SK-N-SH treated with all-trans-retinoic acid at 6 μM for 48 hours (cell line): ENCODE measurements at regions not wholly inside any gene's neighbourhood (a gene's known extent, or its start where the extent isn't known, plus 50 kb on each side); places are given as distances from the start of the nearest gene placed in this dataset.

ENCODE experiments used
- ATAC-seq: fragments of 200-7000 bp; cut with Tn5 transposase; 3 replicates; pipeline ENCODE4 v1.9.1; 2020; ENCODE audit warnings: mild to moderate bottlenecking, moderate library complexity
- ARNTL ChIP-seq: fragments of 450-650 bp; formaldehyde crosslinking; IDR thresholded peaks from 2 replicates; pipeline ENCODE4 v1.5.0; 2020; ENCODE audit warnings: low read depth, mild to moderate bottlenecking, moderate library complexity, borderline replicate concordance
- BACH2 ChIP-seq: fragments of 250-450 bp; sonication (Bioruptor Pico); IDR thresholded peaks from 2 replicates; pipeline ENCODE4 v1.9.0; 2021; ENCODE audit warnings: mild to moderate bottlenecking, borderline replicate concordance
- CSDC2 ChIP-seq: fragments of 250-450 bp; sonication (Bioruptor Pico); IDR thresholded peaks from 2 replicates; pipeline ENCODE4 v1.5.0; 2020; ENCODE audit warnings: mild to moderate bottlenecking, moderate library complexity
- ESRRG ChIP-seq: fragments of 250-450 bp; sonication (Bioruptor Pico); IDR thresholded peaks from 2 replicates; pipeline ENCODE4 v1.6.1; 2021; ENCODE audit warnings: mild to moderate bottlenecking
- GLIS3 ChIP-seq: fragments of 250-450 bp; sonication (Bioruptor Pico); IDR thresholded peaks from 2 replicates; pipeline ENCODE4 v1.5.0; 2020; ENCODE audit warnings: mild to moderate bottlenecking, moderate library complexity
- ISL1 ChIP-seq: fragments of 250-450 bp; sonication (Bioruptor Pico); IDR thresholded peaks from 2 replicates; pipeline ENCODE4 v2.1.2; 2022; ENCODE audit warnings: mild to moderate bottlenecking, moderate library complexity
- OSR1 ChIP-seq: fragments of 250-450 bp; sonication (Bioruptor Pico); IDR thresholded peaks from 2 replicates; pipeline ENCODE4 v1.8.0; 2022; ENCODE audit warnings: moderate library complexity, mild to moderate bottlenecking, inconsistent platforms
- PPARA ChIP-seq: fragments of 250-450 bp; sonication (Bioruptor Pico); IDR thresholded peaks from 2 replicates; pipeline ENCODE4 v1.5.0; 2020; ENCODE audit warnings: mild to moderate bottlenecking, borderline replicate concordance
- RARB ChIP-seq: fragments of 250-450 bp; sonication (Bioruptor Pico); IDR thresholded peaks from 2 replicates; pipeline ENCODE4 v1.8.0; 2021; ENCODE audit warnings: mild to moderate bottlenecking, moderate library complexity
- SNAI2 ChIP-seq: fragments of 250-450 bp; sonication (Bioruptor Pico); IDR thresholded peaks from 2 replicates; pipeline ENCODE4 v1.5.0; 2020; ENCODE audit warnings: mild to moderate bottlenecking, moderate library complexity
- TCF4 ChIP-seq: fragments of 250-450 bp; sonication (Bioruptor Pico); IDR thresholded peaks from 2 replicates; pipeline ENCODE4 v1.8.0; 2021; ENCODE audit warnings: mild to moderate bottlenecking, moderate library complexity, borderline replicate concordance
- TOX ChIP-seq: fragments of 250-450 bp; sonication (Bioruptor Pico); IDR thresholded peaks from 2 replicates; pipeline ENCODE4 v1.8.0; 2021; ENCODE audit warnings: mild to moderate bottlenecking, moderate library complexity, borderline replicate concordance
- ZC3H10 ChIP-seq: fragments of 250-450 bp; sonication (Bioruptor Pico); IDR thresholded peaks from 2 replicates; pipeline ENCODE4 v1.5.1; 2021; ENCODE audit warnings: mild to moderate bottlenecking, moderate library complexity
- ZFP3 ChIP-seq: fragments of 250-450 bp; sonication (Bioruptor Pico); IDR thresholded peaks from 2 replicates; pipeline ENCODE4 v1.5.0; 2020; ENCODE audit warnings: mild to moderate bottlenecking, moderate library complexity
- ZFP30 ChIP-seq: fragments of 450-650 bp; formaldehyde crosslinking; IDR thresholded peaks from 2 replicates; pipeline ENCODE4 v1.5.0; 2022; ENCODE audit warnings: mild to moderate bottlenecking, moderate library complexity
- ZNF565 ChIP-seq: fragments of 450-650 bp; formaldehyde crosslinking; conservative IDR thresholded peaks from 2 replicates; pipeline ENCODE4 v1.5.0; 2020; ENCODE audit warnings: low read depth, mild to moderate bottlenecking, moderate library complexity
- TF ChIP-seq, protein P1 (sequence below): fragments of 250-450 bp; sonication (Bioruptor Pico); IDR thresholded peaks from 2 replicates; pipeline ENCODE4 v1.8.0; 2020; ENCODE audit warnings: mild to moderate bottlenecking, moderate library complexity, borderline replicate concordance
- TF ChIP-seq, protein P2 (sequence below): fragments of 250-450 bp; sonication (Bioruptor Pico); IDR thresholded peaks from 2 replicates; pipeline ENCODE4 v1.5.1; 2021; ENCODE audit warnings: mild to moderate bottlenecking, moderate library complexity
- TF ChIP-seq, protein P3 (sequence below): fragments of 250-450 bp; sonication (Bioruptor Pico); IDR thresholded peaks from 2 replicates; pipeline ENCODE4 v1.5.1; 2020; ENCODE audit warnings: low read depth, mild to moderate bottlenecking, moderate library complexity
- TF ChIP-seq, protein P4 (sequence below): fragments of 250-450 bp; sonication (Bioruptor Pico); IDR thresholded peaks from 2 replicates; pipeline ENCODE4 v1.5.0; 2020; ENCODE audit warnings: mild to moderate bottlenecking, moderate library complexity
- TF ChIP-seq, protein P5 (sequence below): fragments of 250-450 bp; sonication (Bioruptor Pico); IDR thresholded peaks from 2 replicates; pipeline ENCODE4 v1.8.0; 2021; ENCODE audit warnings: low read depth, mild to moderate bottlenecking, moderate library complexity, borderline replicate concordance

DNA sequence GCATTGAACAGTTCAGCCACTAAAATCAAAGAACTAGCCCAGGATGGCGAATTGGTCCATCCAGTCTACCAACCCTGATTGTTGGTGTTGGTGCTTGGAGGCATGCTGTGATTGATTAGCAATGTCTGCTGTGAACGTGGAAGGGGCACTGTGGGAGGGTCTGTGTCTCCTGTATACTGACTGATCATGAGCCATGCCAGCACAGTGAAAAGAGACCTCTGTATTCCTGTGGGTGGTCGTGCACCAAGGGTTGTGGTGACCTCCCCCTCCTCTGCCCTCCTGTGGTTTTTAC is 63.0 kb upstream of the DLK1 start:
- no peak for TF ChIP-seq ZFP3 (CRISPR knock-in tag)
- no peak for TF ChIP-seq BACH2
- no peak for TF ChIP-seq ARNTL (CRISPR knock-in tag)
- TF ChIP-seq TOX (CRISPR knock-in tag): no peak
- no peak for TF ChIP-seq ZNF565
- no peak for TF ChIP-seq SNAI2 (CRISPR knock-in tag)
- TF ChIP-seq, protein P1, sequence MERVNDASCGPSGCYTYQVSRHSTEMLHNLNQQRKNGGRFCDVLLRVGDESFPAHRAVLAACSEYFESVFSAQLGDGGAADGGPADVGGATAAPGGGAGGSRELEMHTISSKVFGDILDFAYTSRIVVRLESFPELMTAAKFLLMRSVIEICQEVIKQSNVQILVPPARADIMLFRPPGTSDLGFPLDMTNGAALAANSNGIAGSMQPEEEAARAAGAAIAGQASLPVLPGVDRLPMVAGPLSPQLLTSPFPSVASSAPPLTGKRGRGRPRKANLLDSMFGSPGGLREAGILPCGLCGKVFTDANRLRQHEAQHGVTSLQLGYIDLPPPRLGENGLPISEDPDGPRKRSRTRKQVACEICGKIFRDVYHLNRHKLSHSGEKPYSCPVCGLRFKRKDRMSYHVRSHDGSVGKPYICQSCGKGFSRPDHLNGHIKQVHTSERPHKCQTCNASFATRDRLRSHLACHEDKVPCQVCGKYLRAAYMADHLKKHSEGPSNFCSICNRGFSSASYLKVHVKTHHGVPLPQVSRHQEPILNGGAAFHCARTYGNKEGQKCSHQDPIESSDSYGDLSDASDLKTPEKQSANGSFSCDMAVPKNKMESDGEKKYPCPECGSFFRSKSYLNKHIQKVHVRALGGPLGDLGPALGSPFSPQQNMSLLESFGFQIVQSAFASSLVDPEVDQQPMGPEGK (CRISPR knock-in tag): no peak
- TF ChIP-seq, protein P2, sequence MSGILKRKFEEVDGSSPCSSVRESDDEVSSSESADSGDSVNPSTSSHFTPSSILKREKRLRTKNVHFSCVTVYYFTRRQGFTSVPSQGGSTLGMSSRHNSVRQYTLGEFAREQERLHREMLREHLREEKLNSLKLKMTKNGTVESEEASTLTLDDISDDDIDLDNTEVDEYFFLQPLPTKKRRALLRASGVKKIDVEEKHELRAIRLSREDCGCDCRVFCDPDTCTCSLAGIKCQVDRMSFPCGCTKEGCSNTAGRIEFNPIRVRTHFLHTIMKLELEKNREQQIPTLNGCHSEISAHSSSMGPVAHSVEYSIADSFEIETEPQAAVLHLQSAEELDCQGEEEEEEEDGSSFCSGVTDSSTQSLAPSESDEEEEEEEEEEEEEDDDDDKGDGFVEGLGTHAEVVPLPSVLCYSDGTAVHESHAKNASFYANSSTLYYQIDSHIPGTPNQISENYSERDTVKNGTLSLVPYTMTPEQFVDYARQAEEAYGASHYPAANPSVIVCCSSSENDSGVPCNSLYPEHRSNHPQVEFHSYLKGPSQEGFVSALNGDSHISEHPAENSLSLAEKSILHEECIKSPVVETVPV: no peak
- no peak for TF ChIP-seq ZC3H10 (CRISPR knock-in tag)
- TF ChIP-seq TCF4 (CRISPR knock-in tag): no peak
- TF ChIP-seq, protein P3, sequence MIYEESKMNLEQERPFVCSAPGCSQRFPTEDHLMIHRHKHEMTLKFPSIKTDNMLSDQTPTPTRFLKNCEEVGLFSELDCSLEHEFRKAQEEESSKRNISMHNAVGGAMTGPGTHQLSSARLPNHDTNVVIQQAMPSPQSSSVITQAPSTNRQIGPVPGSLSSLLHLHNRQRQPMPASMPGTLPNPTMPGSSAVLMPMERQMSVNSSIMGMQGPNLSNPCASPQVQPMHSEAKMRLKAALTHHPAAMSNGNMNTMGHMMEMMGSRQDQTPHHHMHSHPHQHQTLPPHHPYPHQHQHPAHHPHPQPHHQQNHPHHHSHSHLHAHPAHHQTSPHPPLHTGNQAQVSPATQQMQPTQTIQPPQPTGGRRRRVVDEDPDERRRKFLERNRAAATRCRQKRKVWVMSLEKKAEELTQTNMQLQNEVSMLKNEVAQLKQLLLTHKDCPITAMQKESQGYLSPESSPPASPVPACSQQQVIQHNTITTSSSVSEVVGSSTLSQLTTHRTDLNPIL (CRISPR knock-in tag): no peak
- no peak for TF ChIP-seq PPARA (CRISPR knock-in tag)
- TF ChIP-seq ISL1 (CRISPR knock-in tag): no peak
- no peak for TF ChIP-seq GLIS3 (CRISPR knock-in tag)
- TF ChIP-seq, protein P4, sequence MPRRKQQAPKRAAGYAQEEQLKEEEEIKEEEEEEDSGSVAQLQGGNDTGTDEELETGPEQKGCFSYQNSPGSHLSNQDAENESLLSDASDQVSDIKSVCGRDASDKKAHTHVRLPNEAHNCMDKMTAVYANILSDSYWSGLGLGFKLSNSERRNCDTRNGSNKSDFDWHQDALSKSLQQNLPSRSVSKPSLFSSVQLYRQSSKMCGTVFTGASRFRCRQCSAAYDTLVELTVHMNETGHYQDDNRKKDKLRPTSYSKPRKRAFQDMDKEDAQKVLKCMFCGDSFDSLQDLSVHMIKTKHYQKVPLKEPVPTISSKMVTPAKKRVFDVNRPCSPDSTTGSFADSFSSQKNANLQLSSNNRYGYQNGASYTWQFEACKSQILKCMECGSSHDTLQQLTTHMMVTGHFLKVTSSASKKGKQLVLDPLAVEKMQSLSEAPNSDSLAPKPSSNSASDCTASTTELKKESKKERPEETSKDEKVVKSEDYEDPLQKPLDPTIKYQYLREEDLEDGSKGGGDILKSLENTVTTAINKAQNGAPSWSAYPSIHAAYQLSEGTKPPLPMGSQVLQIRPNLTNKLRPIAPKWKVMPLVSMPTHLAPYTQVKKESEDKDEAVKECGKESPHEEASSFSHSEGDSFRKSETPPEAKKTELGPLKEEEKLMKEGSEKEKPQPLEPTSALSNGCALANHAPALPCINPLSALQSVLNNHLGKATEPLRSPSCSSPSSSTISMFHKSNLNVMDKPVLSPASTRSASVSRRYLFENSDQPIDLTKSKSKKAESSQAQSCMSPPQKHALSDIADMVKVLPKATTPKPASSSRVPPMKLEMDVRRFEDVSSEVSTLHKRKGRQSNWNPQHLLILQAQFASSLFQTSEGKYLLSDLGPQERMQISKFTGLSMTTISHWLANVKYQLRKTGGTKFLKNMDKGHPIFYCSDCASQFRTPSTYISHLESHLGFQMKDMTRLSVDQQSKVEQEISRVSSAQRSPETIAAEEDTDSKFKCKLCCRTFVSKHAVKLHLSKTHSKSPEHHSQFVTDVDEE (CRISPR knock-in tag): no peak
- no peak for TF ChIP-seq ZFP30 (CRISPR knock-in tag)
- no peak for TF ChIP-seq RARB (CRISPR knock-in tag)
- no peak for ATAC-seq

DNA sequence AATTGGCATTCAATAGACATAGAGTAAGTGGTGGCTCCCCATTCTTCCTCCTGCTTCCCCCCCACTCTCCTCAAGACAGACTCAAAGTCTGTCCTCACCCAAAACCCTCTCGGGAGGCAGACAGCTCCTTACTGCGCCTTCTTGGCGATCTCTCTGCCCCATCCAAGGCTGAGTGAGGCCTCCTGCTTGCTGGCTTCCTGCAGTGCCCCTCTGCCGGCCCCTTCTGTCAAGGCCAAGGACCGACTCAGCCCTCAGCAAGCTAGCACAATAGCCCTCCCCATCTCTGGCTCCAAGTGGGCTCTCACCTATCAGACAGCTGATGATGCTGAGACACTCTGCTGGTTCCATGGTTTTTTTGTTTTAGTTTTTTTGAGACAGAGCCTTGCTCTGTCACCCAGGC is 62.5 kb upstream of the DLK1 start:
- no peak for TF ChIP-seq GLIS3 (CRISPR knock-in tag)
- TF ChIP-seq BACH2: no peak
- TF ChIP-seq, protein P5, sequence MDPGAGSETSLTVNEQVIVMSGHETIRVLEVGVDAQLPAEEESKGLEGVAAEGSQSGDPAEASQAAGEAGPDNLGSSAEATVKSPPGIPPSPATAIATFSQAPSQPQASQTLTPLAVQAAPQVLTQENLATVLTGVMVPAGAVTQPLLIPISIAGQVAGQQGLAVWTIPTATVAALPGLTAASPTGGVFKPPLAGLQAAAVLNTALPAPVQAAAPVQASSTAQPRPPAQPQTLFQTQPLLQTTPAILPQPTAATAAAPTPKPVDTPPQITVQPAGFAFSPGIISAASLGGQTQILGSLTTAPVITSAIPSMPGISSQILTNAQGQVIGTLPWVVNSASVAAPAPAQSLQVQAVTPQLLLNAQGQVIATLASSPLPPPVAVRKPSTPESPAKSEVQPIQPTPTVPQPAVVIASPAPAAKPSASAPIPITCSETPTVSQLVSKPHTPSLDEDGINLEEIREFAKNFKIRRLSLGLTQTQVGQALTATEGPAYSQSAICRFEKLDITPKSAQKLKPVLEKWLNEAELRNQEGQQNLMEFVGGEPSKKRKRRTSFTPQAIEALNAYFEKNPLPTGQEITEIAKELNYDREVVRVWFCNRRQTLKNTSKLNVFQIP (CRISPR knock-in tag): no peak
- no peak for TF ChIP-seq OSR1
- no peak for TF ChIP-seq ESRRG (CRISPR knock-in tag)
- TF ChIP-seq ZFP3 (CRISPR knock-in tag): no peak
- TF ChIP-seq PPARA (CRISPR knock-in tag): no peak
- TF ChIP-seq, all 23 proteins: peak for 0
- no peak for ATAC-seq

DNA sequence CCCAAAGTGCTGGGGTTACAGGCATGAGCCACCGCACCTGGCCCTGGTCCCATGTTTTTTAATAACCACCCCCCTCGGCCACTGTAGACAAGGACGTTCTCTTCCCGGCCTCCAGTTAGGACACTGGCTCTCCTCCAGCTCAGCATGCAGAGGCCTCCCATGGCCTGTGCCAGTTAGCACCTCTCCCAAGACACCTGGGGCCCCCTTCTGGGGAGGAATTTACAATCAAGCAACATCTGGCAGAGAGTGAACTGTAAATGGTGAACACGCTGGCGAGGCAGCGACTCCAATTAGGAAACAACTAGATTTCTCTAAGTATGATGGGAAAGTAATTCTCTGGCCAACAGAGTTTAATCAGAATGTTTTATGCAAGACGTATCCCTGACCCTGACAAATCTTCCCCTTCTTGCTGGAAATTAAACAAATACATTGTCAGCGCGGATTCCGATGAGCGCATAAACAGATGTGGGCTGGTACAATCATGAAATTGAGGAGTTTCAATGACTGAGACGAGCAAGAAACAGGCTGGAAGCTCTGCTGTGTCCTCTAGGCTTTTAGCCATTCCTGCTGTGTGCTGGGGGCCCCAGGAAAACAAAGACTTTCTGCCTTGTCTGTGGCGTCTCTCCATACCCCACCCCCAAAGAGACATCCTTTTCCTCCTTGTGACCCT is 61.7 kb upstream of the DLK1 start:
- no peak for ATAC-seq
- TF ChIP-seq GLIS3 (CRISPR knock-in tag) (no peak), CSDC2 (CRISPR knock-in tag) (no peak), ZC3H10 (CRISPR knock-in tag) (no peak), ISL1 (CRISPR knock-in tag) (no peak)
